Endodermal cell (in vitro differentiated cells): ENCODE measurements at regions not wholly inside any gene's neighbourhood (a gene's known extent, or its start where the extent isn't known, plus 50 kb on each side); places are given as distances from the start of the nearest gene placed in this dataset.
A peak's percentile ranks its signal among the peaks of the same experiment; 100 is the strongest.

Experiments used
- DNase-seq: peaks from one replicate; pipeline ENCODE4 v3.0.0-alpha.2; 2017
- H3K27ac ChIP-seq: 2 replicates; pipeline ENCODE4 v1.5.1; 2013; ENCODE audit warnings: mild to moderate bottlenecking, low read depth, low read length, moderate library complexity
- H3K27me3 ChIP-seq: 2 replicates; pipeline ENCODE4 v1.6.1; 2013; ENCODE audit warnings: mild to moderate bottlenecking, low read length, moderate library complexity; ENCODE audit not compliant: insufficient read depth, control insufficient read depth, poor library complexity, severe bottlenecking
- H3K36me3 ChIP-seq: 2 replicates; pipeline ENCODE4 v1.7.0; 2013; ENCODE audit warnings: mild to moderate bottlenecking, low read length, moderate library complexity; ENCODE audit not compliant: control insufficient read depth, insufficient read depth
- H3K4me1 ChIP-seq: one replicate; pipeline ENCODE4 v1.7.0; 2013; ENCODE audit warnings: low read length; ENCODE audit not compliant: control insufficient read depth, insufficient read depth
- H3K4me3 ChIP-seq: 2 replicates; pipeline ENCODE4 v1.5.1; 2013; ENCODE audit warnings: mild to moderate bottlenecking, low read length, moderate library complexity
- H3K9ac ChIP-seq: 2 replicates; pipeline ENCODE4 v1.6.1; 2013; ENCODE audit warnings: mild to moderate bottlenecking, low read length, moderate library complexity; ENCODE audit not compliant: poor library complexity, severe bottlenecking; ENCODE audit errors: extremely low read depth
- H3K9me3 ChIP-seq: 2 replicates; pipeline ENCODE4 v1.6.1; 2013; ENCODE audit warnings: mild to moderate bottlenecking, low read length, moderate library complexity; ENCODE audit not compliant: control insufficient read depth
- H3K27ac Mint-ChIP-seq: 2 replicates; pipeline ENCODE4 v1.8.0; 2020; ENCODE audit warnings: mixed read lengths
- H3K27me3 Mint-ChIP-seq: 2 replicates; pipeline ENCODE4 v1.8.0; 2021; ENCODE audit warnings: mild to moderate bottlenecking, mixed read lengths; ENCODE audit not compliant: insufficient read depth
- H3K36me3 Mint-ChIP-seq: 2 replicates; pipeline ENCODE4 v1.8.0; 2020; ENCODE audit warnings: low read depth, mixed read lengths
- H3K4me1 Mint-ChIP-seq: 2 replicates; pipeline ENCODE4 v1.8.0; 2020; ENCODE audit warnings: mixed read lengths
- H3K4me3 Mint-ChIP-seq: 2 replicates; pipeline ENCODE4 v1.8.0; 2020; ENCODE audit warnings: mild to moderate bottlenecking, moderate library complexity, mixed read lengths
- H3K9me3 Mint-ChIP-seq: 2 replicates; pipeline ENCODE4 v1.8.0; 2020; ENCODE audit warnings: mild to moderate bottlenecking, mixed read lengths
- WGBS, 2 experiments: methylation state at CpG; one replicate each; pipeline versions ENCODE4 v1.1.5 to v1.1.7; 2013; ENCODE audit warnings: missing lambda C conversion rate in 2 of 2, mixed read lengths in 1 of 2; ENCODE audit not compliant: insufficient coverage in 1 of 2, insufficient read length in 1 of 2; 5-methylcytosine and 5-hydroxymethylcytosine counted together
- TF ChIP-seq, protein P1 (sequence below): fragments of 200-600 bp; sonication (generic); conservative IDR thresholded peaks from 2 replicates; pipeline ENCODE4 v1.5.0; 2021; ENCODE audit warnings: antibody characterized with exemption, mild to moderate bottlenecking

- TF ChIP-seq, protein P1, sequence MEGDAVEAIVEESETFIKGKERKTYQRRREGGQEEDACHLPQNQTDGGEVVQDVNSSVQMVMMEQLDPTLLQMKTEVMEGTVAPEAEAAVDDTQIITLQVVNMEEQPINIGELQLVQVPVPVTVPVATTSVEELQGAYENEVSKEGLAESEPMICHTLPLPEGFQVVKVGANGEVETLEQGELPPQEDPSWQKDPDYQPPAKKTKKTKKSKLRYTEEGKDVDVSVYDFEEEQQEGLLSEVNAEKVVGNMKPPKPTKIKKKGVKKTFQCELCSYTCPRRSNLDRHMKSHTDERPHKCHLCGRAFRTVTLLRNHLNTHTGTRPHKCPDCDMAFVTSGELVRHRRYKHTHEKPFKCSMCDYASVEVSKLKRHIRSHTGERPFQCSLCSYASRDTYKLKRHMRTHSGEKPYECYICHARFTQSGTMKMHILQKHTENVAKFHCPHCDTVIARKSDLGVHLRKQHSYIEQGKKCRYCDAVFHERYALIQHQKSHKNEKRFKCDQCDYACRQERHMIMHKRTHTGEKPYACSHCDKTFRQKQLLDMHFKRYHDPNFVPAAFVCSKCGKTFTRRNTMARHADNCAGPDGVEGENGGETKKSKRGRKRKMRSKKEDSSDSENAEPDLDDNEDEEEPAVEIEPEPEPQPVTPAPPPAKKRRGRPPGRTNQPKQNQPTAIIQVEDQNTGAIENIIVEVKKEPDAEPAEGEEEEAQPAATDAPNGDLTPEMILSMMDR: no peak
- Histone ChIP-seq H3K27ac (no peak overlapping the region), H3K9me3 (peaks cover 14% of the 10 kb centered on the region), H3K4me1 (no peaks in the 10 kb centered on the region), H3K27me3 (peaks cover 3% of the 10 kb centered on the region), H3K4me3 (no peak overlapping the region), H3K36me3 (no peaks in the 10 kb centered on the region), H3K9ac (no peak overlapping the region)
- no peak overlapping the region for H3K27ac Mint-ChIP-seq
- H3K4me3 Mint-ChIP-seq: no peak overlapping the region
- peaks cover 3% of the 10 kb centered on the region for H3K36me3 Mint-ChIP-seq
- no peaks in the 10 kb centered on the region for H3K4me1 Mint-ChIP-seq
- H3K27me3 Mint-ChIP-seq: peaks cover 18% of the 10 kb centered on the region
- WGBS, 2 experiments: 50% methylated on average over 1 of the region's 1 CpG
- peaks cover 24% of the 10 kb centered on the region for H3K9me3 Mint-ChIP-seq
- peak; percentile 44 for DNase-seq
These were observed 129.4 kb upstream of the TLE3 start for GRCh38 chr15:70227147-70227546.

DNA sequence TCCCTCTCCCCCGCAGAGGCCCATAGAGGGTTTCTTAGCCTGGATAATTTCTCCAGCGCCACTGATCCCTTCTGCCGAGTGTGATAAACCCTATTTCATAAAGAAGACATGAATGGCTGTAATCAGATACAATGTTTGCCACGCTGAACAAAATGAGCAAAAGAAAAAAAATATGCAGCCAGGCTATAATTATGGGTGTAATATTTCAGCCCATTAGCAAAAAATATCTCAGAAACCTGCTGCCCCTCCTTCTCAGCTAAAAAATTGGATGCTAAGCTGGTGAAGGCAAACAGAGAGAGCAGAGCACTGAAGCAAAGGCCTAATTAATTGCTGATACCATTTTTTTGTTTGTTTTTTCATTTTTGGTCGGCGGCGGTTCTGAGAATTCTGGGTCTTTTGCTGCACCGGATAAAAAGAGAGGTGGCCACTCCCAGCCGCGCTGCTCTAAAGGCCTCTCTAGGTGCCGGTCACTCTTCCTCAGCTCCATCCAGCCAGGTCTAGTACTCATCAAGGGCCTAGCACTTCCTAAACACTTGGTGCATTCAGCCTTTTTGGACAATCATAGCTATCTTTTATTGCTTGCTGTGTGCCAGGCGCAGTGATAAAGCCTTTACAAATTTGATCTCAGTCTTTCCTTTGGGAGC is 128.7 kb upstream of the TLE3 start:
- Mint-ChIP-seq H3K27ac (no peak overlapping the region), H3K27me3 (peaks cover 18% of the 10 kb centered on the region), H3K9me3 (peaks cover 17% of the 10 kb centered on the region), H3K4me3 (no peak overlapping the region), H3K4me1 (no peaks in the 10 kb centered on the region), H3K36me3 (no peaks in the 10 kb centered on the region)
- WGBS, 2 experiments: 93 to 95% methylated on average over 12 of the region's 12 CpGs
- H3K27ac ChIP-seq: no peak overlapping the region
- H3K27me3 ChIP-seq: peaks cover 3% of the 10 kb centered on the region
- H3K4me1 ChIP-seq: no peaks in the 10 kb centered on the region
- peak; percentile 32 for DNase-seq
- no peak overlapping the region for H3K9ac ChIP-seq
- no peaks in the 10 kb centered on the region for H3K36me3 ChIP-seq
- no peak overlapping the region for H3K4me3 ChIP-seq
- peaks cover 7% of the 10 kb centered on the region for H3K9me3 ChIP-seq
- TF ChIP-seq, protein P1: no peak

DNA sequence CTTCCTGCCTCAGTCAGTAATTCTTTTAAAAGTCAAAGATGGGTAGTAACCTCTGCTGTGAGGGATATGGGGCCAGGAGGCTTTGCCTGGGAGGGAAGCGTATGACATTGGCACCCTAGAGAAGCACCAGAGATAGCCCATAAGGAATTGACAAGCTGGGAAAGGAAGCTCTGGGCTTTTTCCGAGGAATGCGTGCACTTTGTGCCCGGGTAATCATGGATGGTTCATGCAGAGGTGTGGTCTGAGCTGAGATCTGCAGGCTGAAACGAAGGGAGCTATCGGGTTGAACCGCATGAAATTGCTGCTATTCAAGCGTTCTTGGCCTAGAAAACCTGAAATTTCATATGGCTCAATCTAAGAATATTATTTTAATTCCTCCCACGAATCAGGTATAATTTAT is 127.7 kb upstream of the TLE3 start:
- H3K27ac Mint-ChIP-seq: no peak overlapping the region
- peak; percentile 8 for DNase-seq
- H3K27me3 Mint-ChIP-seq: peaks cover 18% of the 10 kb centered on the region
- H3K27me3 ChIP-seq: peaks cover 3% of the 10 kb centered on the region
- H3K9me3 ChIP-seq: no peaks in the 10 kb centered on the region
- H3K4me3 ChIP-seq: no peak overlapping the region
- no peak overlapping the region for H3K4me3 Mint-ChIP-seq
- H3K9ac ChIP-seq: no peak overlapping the region
- H3K27ac ChIP-seq: no peak overlapping the region
- H3K4me1 Mint-ChIP-seq: no peaks in the 10 kb centered on the region
- H3K36me3 Mint-ChIP-seq: no peaks in the 10 kb centered on the region
- TF ChIP-seq, protein P1: no peak
- H3K9me3 Mint-ChIP-seq: peaks cover 12% of the 10 kb centered on the region
- no peaks in the 10 kb centered on the region for H3K4me1 ChIP-seq
- whole genome bisulfite sequencing, 2 experiments: 89 to 95% methylated on average over 6 to 9 of the region's 9 CpGs
- no peaks in the 10 kb centered on the region for H3K36me3 ChIP-seq
